ENCODE measurements at regions not wholly inside any gene's neighbourhood (a gene's known extent, or its start where the extent isn't known, plus 50 kb on each side); places are given as distances from the start of the nearest gene placed in this dataset.

GRCh38 chr11:33413301-33413700 is 156.1 kb downstream of the HIPK3 start:
- H3K27ac ChIP-seq, result no peak overlapping the region
- H3K36me3 ChIP-seq (ENCODE audit: insufficient read depth, low read length), result no peaks in the 10 kb centered on the region
- no peak overlapping the region for H3K9ac ChIP-seq (ENCODE audit: insufficient read length)
- no peaks in the 10 kb centered on the region for H3K9me3 ChIP-seq (ENCODE audit: low read depth, low read length)
- TF ChIP-seq EZH2 (IDR thresholded peaks at IDR 0.05) (no peak), POLR2AphosphoS5 (IDR thresholded peaks at IDR 0.05; ENCODE audit: borderline replicate concordance, low read depth, low read length) (no peak), FOXP2 (optimal IDR thresholded peaks at IDR 0.05; ENCODE audit: control extremely low read depth, extremely low read length, insufficient read depth) (no peak)
- DNase-seq (ENCODE audit: low read depth, low spot score), result no peak
- H3K4me3 ChIP-seq, result no peak overlapping the region

- Histone ChIP-seq H3K9me3 (ENCODE audit: low read depth, low read length) (no peaks in the 10 kb centered on the region), H3K4me3 (no peak overlapping the region), H3K36me3 (ENCODE audit: insufficient read depth, low read length) (no peaks in the 10 kb centered on the region), H3K27ac (no peak overlapping the region), H3K9ac (ENCODE audit: insufficient read length) (no peak overlapping the region)
- DNase-seq (ENCODE audit: low read depth, low spot score), result no peak
- TF ChIP-seq FOXP2 (optimal IDR thresholded peaks at IDR 0.05; ENCODE audit: control extremely low read depth, extremely low read length, insufficient read depth) (no peak), EZH2 (IDR thresholded peaks at IDR 0.05) (no peak), POLR2AphosphoS5 (IDR thresholded peaks at IDR 0.05; ENCODE audit: borderline replicate concordance, low read depth, low read length) (no peak)
Measured at GRCh38 chr11:33412241-33412640, 155.1 kb downstream of the HIPK3 start.

- no peaks in the 10 kb centered on the region for H3K9me3 ChIP-seq (ENCODE audit: low read depth, low read length)
- H3K36me3 ChIP-seq (ENCODE audit: insufficient read depth, low read length), result no peaks in the 10 kb centered on the region
- no peak overlapping the region for H3K4me3 ChIP-seq
- TF ChIP-seq FOXP2 (optimal IDR thresholded peaks at IDR 0.05; ENCODE audit: control extremely low read depth, extremely low read length, insufficient read depth), result no peak
- TF ChIP-seq POLR2AphosphoS5 (IDR thresholded peaks at IDR 0.05; ENCODE audit: borderline replicate concordance, low read depth, low read length), result no peak
- TF ChIP-seq EZH2 (IDR thresholded peaks at IDR 0.05), result no peak
- H3K9ac ChIP-seq (ENCODE audit: insufficient read length), result no peak overlapping the region
- DNase-seq (ENCODE audit: low read depth, low spot score), result no peak
- no peak overlapping the region for H3K27ac ChIP-seq
Measured at GRCh38 chr11:33411751-33412150, 154.6 kb downstream of the HIPK3 start.

- Histone ChIP-seq H3K9me3 (ENCODE audit: low read depth, low read length) (no peaks in the 10 kb centered on the region), H3K4me3 (no peak overlapping the region), H3K27ac (no peak overlapping the region), H3K9ac (ENCODE audit: insufficient read length) (no peak overlapping the region), H3K36me3 (ENCODE audit: insufficient read depth, low read length) (no peaks in the 10 kb centered on the region)
- no peak for DNase-seq (ENCODE audit: low read depth, low spot score)
- TF ChIP-seq FOXP2 (optimal IDR thresholded peaks at IDR 0.05; ENCODE audit: control extremely low read depth, extremely low read length, insufficient read depth) (no peak), EZH2 (IDR thresholded peaks at IDR 0.05) (no peak), POLR2AphosphoS5 (IDR thresholded peaks at IDR 0.05; ENCODE audit: borderline replicate concordance, low read depth, low read length) (no peak)
Measured at GRCh38 chr11:33410086-33410765, 153.0 kb downstream of the HIPK3 start.
